AG09309 (cell line): ENCODE measurements at regions not wholly inside any gene's neighbourhood (a gene's known extent, or its start where the extent isn't known, plus 50 kb on each side); places are given as distances from the start of the nearest gene placed in this dataset.

Source experiments
- DNase-seq: peaks from one replicate; pipeline ENCODE4 v3.0.0-alpha.2; 2010; ENCODE audit warnings: low read depth
- H3K4me3 ChIP-seq: 2 replicates; pipeline ENCODE4 v1.5.1; 2011; ENCODE audit warnings: mild to moderate bottlenecking, low read depth, low read length, moderate library complexity; ENCODE audit not compliant: control insufficient read depth
- TF ChIP-seq, protein P1 (sequence below): IDR thresholded peaks from 2 replicates; pipeline ENCODE4 v1.5.1; 2011; ENCODE audit warnings: mild to moderate bottlenecking, low read depth, low read length, inconsistent platforms; ENCODE audit not compliant: insufficient read depth, control insufficient read depth; ENCODE audit errors: missing control alignments

DNA sequence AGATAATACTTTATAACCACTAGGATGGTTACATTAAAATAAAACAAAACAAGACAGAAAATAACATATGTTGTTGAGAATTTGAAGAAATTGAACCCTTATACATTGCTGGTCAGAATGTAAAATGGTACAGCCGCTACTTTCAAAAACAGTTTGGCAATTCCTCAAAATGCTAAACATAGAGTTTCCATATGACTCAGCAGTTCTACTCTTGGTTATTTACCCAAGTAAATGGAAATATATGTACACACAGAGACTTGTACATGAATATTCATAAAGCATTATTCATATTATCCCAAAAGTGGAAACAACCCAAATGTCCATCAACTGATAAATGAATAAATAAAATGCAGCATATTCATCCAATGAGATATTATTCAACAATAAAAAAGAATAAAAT is 92.5 kb upstream of the LRATD1 start:
- no peak overlapping the region for H3K4me3 ChIP-seq
- TF ChIP-seq, protein P1, sequence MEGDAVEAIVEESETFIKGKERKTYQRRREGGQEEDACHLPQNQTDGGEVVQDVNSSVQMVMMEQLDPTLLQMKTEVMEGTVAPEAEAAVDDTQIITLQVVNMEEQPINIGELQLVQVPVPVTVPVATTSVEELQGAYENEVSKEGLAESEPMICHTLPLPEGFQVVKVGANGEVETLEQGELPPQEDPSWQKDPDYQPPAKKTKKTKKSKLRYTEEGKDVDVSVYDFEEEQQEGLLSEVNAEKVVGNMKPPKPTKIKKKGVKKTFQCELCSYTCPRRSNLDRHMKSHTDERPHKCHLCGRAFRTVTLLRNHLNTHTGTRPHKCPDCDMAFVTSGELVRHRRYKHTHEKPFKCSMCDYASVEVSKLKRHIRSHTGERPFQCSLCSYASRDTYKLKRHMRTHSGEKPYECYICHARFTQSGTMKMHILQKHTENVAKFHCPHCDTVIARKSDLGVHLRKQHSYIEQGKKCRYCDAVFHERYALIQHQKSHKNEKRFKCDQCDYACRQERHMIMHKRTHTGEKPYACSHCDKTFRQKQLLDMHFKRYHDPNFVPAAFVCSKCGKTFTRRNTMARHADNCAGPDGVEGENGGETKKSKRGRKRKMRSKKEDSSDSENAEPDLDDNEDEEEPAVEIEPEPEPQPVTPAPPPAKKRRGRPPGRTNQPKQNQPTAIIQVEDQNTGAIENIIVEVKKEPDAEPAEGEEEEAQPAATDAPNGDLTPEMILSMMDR = no peak
- no peak for DNase-seq

DNA sequence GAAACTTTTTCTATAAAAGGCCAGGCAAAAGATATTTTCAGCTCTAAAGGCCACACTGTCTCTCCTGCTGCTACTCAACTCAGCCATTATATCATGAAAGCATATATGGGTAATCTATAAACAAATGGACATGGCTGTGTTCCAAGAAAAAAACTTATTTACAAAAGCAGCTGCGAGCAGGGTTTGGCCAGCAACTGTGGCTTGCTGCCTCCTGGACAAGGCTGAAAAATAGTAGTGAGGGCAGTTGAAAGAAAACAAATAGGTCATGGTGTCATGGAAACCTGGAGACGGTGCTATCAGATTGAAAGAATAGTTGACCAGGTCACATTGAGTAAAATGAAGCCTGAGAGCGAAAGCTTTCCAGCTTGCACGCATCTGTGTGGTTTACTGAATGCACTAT is 89.2 kb upstream of the LRATD1 start:
- DNase-seq = no peak
- no peak overlapping the region for H3K4me3 ChIP-seq
- TF ChIP-seq, protein P1 = no peak

DNA sequence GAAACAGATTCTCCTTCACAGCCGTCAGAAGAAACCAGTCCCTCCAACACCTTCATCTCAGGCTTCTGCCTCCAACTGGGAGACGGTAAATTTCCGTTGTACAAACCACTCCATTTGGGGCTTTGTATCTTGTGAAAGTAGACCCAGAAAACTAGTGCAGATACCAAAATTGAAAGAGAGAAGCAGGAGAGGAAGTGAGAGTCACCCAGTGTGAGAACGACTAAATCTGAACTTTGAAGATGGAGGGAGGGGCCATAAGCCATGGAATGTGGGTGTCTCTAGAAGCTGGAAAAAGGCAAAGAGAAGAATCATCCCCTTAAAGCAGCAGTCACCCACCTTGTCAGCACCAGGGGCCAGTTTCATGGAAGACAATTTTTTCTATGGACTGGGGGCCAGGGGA is 88.3 kb upstream of the LRATD1 start:
- H3K4me3 ChIP-seq = no peak overlapping the region
- TF ChIP-seq, protein P1 = no peak
- no peak for DNase-seq

DNA sequence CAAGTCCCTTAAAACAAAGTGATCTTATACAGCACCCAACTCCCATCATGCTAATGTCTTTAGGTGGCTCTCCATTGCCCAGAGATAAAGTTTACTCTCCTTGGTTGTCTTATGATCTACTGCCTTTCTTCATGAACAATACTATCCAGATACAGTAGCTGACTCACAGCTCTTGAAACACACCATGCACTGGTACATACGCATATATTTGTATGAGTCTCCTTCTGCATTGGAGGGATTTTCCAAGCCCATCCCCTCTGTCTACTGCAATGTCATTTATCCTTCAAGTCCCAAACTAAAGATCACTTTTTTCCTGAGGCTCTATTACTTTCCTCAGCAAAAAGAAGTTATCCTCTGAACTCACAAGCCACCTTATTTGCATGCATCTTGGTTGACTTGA is 84.7 kb upstream of the LRATD1 start:
- no peak for DNase-seq
- TF ChIP-seq, protein P1 = no peak
- H3K4me3 ChIP-seq = no peak overlapping the region

DNA sequence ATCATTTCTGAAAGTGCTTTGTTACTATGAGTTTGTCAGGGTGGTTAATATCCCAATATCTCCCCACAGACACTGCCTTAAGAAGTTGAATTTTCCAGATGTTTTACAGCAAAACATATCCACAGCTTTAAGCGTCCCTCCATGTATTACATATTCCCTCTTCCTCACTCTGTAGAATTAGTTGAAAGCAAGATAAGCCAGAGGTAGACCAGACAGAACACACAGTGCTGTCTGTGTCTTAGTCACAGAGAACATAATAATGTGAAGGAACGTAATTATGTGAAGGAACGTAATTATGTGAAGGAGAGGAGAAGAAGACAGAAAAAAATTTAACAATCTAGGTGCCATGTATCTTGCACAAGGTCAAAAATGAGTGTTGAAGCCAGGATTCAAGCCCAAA is 81.9 kb upstream of the LRATD1 start:
- no peak overlapping the region for H3K4me3 ChIP-seq
- TF ChIP-seq, protein P1 = no peak
- DNase-seq = no peak

DNA sequence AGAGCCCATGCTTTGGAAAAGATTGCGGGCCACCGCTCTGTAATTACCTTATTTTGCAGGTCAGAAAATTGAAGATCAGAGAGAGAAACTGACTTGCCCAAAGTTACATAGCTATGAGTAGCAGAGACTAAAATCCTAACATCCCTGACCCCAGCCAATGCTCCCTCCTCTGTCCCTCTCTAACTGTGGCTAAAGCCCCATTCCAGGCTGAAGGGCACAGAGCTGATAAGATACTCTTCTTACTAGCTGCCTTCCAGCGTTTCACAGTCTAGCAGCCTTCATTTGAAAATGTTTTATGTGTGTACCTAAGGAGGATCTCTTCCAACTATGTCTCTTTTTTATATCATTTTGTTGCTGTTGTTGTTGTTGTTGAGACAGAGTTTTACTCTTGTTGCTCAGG is 81.4 kb upstream of the LRATD1 start:
- TF ChIP-seq, protein P1 = no peak
- DNase-seq = no peak
- no peak overlapping the region for H3K4me3 ChIP-seq

DNA sequence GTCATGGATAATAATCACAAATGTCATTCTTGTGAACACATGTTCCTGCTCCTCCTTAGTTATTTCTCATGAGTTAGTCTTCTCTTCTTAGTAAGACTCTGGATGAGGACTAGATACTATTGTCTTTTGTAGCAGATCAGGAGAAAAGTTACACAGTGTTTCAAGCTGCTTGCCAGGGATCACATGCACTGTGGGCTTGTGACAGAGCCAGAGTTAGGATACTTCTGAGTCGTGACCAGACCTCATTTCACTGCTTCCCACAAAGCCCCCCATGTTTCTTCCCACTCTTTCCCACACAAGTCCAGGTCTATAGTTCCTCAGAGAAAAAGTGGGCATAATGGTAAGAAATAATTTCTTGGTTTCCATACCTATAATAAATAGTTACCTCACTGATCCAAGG is 80.2 kb upstream of the LRATD1 start:
- TF ChIP-seq, protein P1 = no peak
- no peak for DNase-seq
- no peak overlapping the region for H3K4me3 ChIP-seq
